Neural progenitor cell (in vitro differentiated cells): ENCODE measurements at regions not wholly inside any gene's neighbourhood (a gene's known extent, or its start where the extent isn't known, plus 50 kb on each side); places are given as distances from the start of the nearest gene placed in this dataset.

Source experiments
- DNase-seq: peaks from one replicate; pipeline ENCODE4 v3.0.0-alpha.2; 2016; ENCODE audit warnings: low spot score
- H2AFZ ChIP-seq: fragments of 200-600 bp; sonication (generic); replicated peaks from 2 replicates; pipeline ENCODE4 v1.6.1; 2016; ENCODE audit warnings: antibody characterized with exemption
- H3F3A ChIP-seq: fragments of 200-600 bp; sonication (generic); 2 replicates; pipeline ENCODE4 v1.6.1; 2016; ENCODE audit warnings: antibody characterized with exemption, low read depth
- H3K27ac ChIP-seq: fragments of 200-600 bp; sonication (generic); 2 replicates; pipeline ENCODE4 v1.5.1; 2016; ENCODE audit warnings: mild to moderate bottlenecking
- H3K27me3 ChIP-seq: fragments of 200-600 bp; sonication (generic); 2 replicates; pipeline ENCODE4 v1.6.1; 2016; ENCODE audit warnings: mild to moderate bottlenecking, moderate library complexity
- H3K36me3 ChIP-seq: fragments of 200-600 bp; sonication (generic); 2 replicates; pipeline ENCODE4 v1.5.1; 2016
- H3K4me1 ChIP-seq: fragments of 200-600 bp; sonication (generic); 2 replicates; pipeline ENCODE4 v1.6.1; 2016; ENCODE audit warnings: mixed run types
- H3K4me2 ChIP-seq: fragments of 200-600 bp; sonication (generic); 2 replicates; pipeline ENCODE4 v1.6.1; 2016
- H3K4me3 ChIP-seq: fragments of 200-600 bp; sonication (generic); 2 replicates; pipeline ENCODE4 v1.5.1; 2016
- H3K79me2 ChIP-seq: fragments of 200-600 bp; sonication (generic); 2 replicates; pipeline ENCODE4 v1.6.1; 2016; ENCODE audit warnings: low read depth
- H3K9ac ChIP-seq: fragments of 200-600 bp; sonication (generic); 2 replicates; pipeline ENCODE4 v1.6.1; 2016
- H3K9me3 ChIP-seq: fragments of 200-600 bp; sonication (generic); 2 replicates; pipeline ENCODE4 v1.5.1; 2016; ENCODE audit warnings: low read depth
- H4K20me1 ChIP-seq: fragments of 200-600 bp; sonication (generic); 2 replicates; pipeline ENCODE4 v1.6.1; 2016; ENCODE audit warnings: low read depth
- H3K27ac Mint-ChIP-seq: 3 replicates; pipeline ENCODE4 v1.8.0; 2021; ENCODE audit warnings: mixed read lengths
- H3K27me3 Mint-ChIP-seq: 2 replicates; pipeline ENCODE4 v1.8.0; 2022; ENCODE audit warnings: low read depth, mild to moderate bottlenecking, inconsistent platforms, moderate library complexity, mixed read lengths; ENCODE audit not compliant: insufficient read depth
- H3K36me3 Mint-ChIP-seq: 3 replicates; pipeline ENCODE4 v1.8.0; 2021; ENCODE audit warnings: mixed read lengths
- H3K4me1 Mint-ChIP-seq: 3 replicates; pipeline ENCODE4 v1.8.0; 2021; ENCODE audit warnings: mixed read lengths
- H3K4me3 Mint-ChIP-seq: 3 replicates; pipeline ENCODE4 v1.8.0; 2021; ENCODE audit warnings: mild to moderate bottlenecking, moderate library complexity, mixed read lengths
- H3K9me3 Mint-ChIP-seq: 3 replicates; pipeline ENCODE4 v1.8.0; 2020; ENCODE audit warnings: mixed read lengths
- CTCF ChIP-seq: fragments of 200-600 bp; sonication (generic); IDR thresholded peaks from 2 replicates; pipeline ENCODE4 v1.5.1; 2017; ENCODE audit warnings: antibody characterized with exemption, mild to moderate bottlenecking
- EZH2 ChIP-seq: fragments of 200-600 bp; sonication (generic); IDR thresholded peaks from 2 replicates; pipeline ENCODE4 v1.6.1; 2017; ENCODE audit warnings: antibody characterized with exemption, mild to moderate bottlenecking, moderate library complexity
- EZH2phosphoT487 ChIP-seq: fragments of 200-600 bp; sonication (generic); IDR thresholded peaks from 2 replicates; pipeline ENCODE4 v1.6.1; 2017; ENCODE audit warnings: antibody characterized with exemption

- no peaks in the 10 kb centered on the region for H3K27me3 ChIP-seq
- no peak overlapping the region for H3K27ac Mint-ChIP-seq
- no peaks in the 10 kb centered on the region for H3K4me1 Mint-ChIP-seq
Measured at GRCh38 chrX:119343856-119344255, 55.3 kb upstream of the SLC25A43 start.

More at GRCh38 chrX:119343856-119344255, 55.3 kb upstream of the SLC25A43 start:
- DNase-seq = no peak
- Histone ChIP-seq H3K36me3 (no peaks in the 10 kb centered on the region), H3K79me2 (no peaks in the 10 kb centered on the region), H3K4me3 (no peak overlapping the region), H2AFZ (no peak overlapping the region), H3K4me2 (no peak overlapping the region), H3K9ac (no peak overlapping the region), H3K4me1 (no peaks in the 10 kb centered on the region), H3K27ac (no peak overlapping the region), H3F3A (no peaks in the 10 kb centered on the region), H4K20me1 (no peaks in the 10 kb centered on the region), H3K9me3 (peaks cover 11% of the 10 kb centered on the region)
- H3K27me3 Mint-ChIP-seq = peaks cover 2% of the 10 kb centered on the region
- no peak overlapping the region for H3K4me3 Mint-ChIP-seq
- H3K9me3 Mint-ChIP-seq = peaks cover 4% of the 10 kb centered on the region
- no peaks in the 10 kb centered on the region for H3K36me3 Mint-ChIP-seq
- TF ChIP-seq EZH2phosphoT487 (no peak), EZH2 (no peak), CTCF (no peak)
